Hematopoietic multipotent progenitor cell treated with erythropoietin and hydrocortisone succinate and interleukin-3 and kit ligand, for 4 days (in vitro differentiated cells): ENCODE measurements at regions not wholly inside any gene's neighbourhood (a gene's known extent, or its start where the extent isn't known, plus 50 kb on each side); places are given as distances from the start of the nearest gene placed in this dataset.

ENCODE experiments used
- DNase-seq: peaks from one replicate; pipeline ENCODE4 v3.0.0-alpha.2; 2015

- DNase-seq: no peak
Measured at GRCh38 chr12:41981013-41981412, 163.7 kb downstream of the GXYLT1 start.

- no peak for DNase-seq
Measured at GRCh38 chr12:41980390-41980789, 164.3 kb downstream of the GXYLT1 start.

GRCh38 chr12:41979574-41979973, 165.1 kb downstream of the GXYLT1 start:
- DNase-seq: no peak

DNA sequence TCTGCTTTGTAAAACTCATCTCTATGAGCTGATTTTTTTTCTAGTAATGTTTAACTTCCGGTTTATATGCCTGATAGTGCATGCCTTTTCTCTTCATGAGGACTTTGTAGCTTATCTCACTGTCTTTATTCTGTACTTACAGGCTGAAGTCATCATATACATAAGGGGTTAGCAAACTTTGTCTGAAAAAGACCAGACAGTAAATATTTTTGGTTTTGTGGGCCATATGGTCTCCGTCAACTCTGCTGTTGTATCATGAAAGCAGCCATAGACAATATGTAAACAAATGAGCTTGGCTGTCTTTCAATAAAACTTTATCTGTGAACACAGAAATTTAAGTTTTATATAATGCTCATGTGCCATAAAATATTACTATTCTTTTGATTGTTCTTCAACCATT, 172.1 kb downstream of the GXYLT1 start:
- no peak for DNase-seq

DNA sequence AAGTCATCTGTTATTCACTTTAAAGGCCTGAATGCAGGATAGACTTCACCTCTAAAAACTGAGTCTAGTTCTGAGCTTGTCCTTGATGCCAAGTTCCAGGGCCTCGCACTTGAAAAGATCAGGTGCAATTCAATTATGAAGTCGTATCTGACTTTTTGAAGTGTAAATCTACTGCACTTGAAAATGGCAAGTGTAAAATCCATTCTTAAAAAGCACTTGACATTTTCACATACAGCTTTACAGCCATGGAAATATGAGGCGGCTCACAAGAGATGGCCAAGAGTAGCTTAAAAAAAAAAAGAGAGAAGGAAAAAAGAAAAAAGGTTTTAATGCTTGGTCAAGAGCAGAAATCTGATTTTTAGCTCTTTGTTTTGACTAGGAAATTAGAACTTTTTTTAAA, 172.5 kb downstream of the GXYLT1 start:
- no peak for DNase-seq

DNA sequence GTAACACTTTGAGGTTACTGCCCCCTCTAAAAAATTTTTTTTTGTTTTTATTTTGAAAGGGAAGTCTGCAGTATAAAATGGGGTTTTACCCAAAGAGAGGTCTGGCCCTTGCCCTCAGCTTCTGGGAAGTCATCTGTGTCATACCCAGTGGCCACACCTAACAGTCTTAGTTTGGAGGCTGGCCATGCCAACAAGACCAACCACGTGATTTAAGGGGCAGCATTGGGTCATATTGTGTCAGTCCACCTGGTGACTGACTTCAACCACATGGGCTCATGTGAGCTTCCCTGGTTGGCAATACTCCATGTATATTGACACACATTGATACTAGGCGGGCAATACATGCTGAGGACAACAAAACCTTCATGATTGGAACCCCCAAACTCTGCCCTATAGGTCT, 173.9 kb downstream of the GXYLT1 start:
- peak; percentile 3 for DNase-seq

- no peak for DNase-seq
Measured at GRCh38 chr12:41968599-41968998, 176.1 kb downstream of the GXYLT1 start.

- no peak for DNase-seq
Measured at GRCh38 chr12:41967668-41968500, 176.8 kb downstream of the GXYLT1 start.

GRCh38 chr12:41966916-41967315, 177.8 kb downstream of the GXYLT1 start:
- no peak for DNase-seq

- no peak for DNase-seq
Measured at GRCh38 chr12:41966001-41966400, 178.7 kb downstream of the GXYLT1 start.

- DNase-seq: no peak
Measured at GRCh38 chr12:41963398-41963797, 181.3 kb downstream of the GXYLT1 start.

- no peak for DNase-seq
Measured at GRCh38 chr12:41962171-41962572, 182.5 kb downstream of the GXYLT1 start.

DNA sequence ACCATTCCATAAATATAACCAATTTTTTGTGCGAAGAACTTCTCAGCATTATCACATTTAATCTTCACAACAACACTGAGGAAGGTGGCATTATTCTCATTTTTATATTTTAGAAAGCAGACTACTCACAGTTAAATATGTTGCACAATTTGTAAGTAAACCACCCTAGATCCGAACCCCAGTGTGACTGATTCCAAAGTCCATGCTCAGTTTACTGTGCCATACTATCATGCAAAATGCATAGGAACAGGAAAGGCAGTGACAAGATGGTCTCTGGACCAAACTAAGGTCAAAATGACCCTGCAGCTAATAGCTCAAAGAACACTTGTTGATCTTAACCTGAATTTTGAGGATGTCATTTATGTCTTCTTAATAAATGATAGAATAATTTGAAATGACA, 185.4 kb downstream of the GXYLT1 start:
- DNase-seq: no peak

DNA sequence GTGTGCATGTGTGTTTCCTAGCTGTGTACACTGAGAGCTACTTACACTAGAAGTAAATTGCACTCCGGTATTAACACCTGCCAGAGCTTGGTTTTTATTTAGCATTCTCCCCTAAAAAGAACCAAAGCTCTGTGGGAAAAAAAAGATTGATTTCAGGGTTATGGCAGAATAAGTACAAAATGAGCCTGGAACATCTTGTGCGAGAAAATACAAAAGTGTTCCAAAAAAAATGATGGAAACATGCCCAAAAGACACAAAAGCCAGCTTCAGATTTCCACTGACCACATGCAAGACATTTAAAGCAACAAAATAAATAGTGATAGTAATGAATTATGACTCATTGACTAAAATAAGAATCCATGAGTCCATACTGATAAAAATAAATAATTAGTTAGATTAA, 188.3 kb downstream of the GXYLT1 start:
- no peak for DNase-seq

DNA sequence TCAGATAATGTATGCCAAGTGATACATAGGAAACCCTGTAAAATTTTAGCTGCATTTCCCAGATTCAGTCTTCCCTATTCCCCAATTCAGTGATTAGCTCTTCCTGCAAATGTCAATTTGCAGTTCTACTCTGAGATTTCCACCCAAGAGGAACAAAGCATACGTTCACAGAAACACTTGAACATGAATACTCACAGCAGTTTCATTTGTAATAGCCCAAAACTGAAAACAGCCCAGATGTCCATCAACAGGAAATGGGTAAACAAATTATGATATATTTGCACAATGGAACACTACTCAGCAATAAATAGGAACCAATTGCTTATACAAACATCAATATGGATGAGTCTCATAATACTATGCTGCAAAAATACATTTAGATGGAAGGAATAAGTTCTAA, 194.2 kb downstream of the GXYLT1 start:
- no peak for DNase-seq

DNA sequence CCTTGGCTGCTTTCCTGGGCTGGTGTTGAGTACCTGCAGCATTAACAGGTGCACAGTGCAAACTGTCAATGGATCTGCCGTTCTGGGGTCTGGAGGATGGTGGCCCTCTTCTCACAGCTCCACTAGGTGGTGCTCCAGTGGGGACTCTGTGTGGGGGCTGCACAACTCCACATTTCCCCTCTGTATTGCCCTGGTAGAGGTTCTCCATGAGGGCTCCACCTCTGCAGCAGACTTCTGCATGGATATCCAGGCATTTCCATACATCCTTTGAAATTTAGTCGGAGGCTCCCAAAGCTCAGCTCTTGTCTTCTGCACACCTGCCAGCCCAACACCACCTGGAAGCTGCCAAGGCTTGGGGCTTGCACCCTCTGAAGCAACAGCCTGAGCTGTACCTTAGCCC, 198.6 kb downstream of the GXYLT1 start:
- no peak for DNase-seq

- no peak for DNase-seq
Measured at GRCh38 chr12:41944216-41944615, 200.5 kb downstream of the GXYLT1 start.

GRCh38 chr12:41943671-41944070, 201.0 kb downstream of the GXYLT1 start:
- no peak for DNase-seq

GRCh38 chr12:41942354-41942753, 202.3 kb downstream of the GXYLT1 start:
- DNase-seq: no peak

DNA sequence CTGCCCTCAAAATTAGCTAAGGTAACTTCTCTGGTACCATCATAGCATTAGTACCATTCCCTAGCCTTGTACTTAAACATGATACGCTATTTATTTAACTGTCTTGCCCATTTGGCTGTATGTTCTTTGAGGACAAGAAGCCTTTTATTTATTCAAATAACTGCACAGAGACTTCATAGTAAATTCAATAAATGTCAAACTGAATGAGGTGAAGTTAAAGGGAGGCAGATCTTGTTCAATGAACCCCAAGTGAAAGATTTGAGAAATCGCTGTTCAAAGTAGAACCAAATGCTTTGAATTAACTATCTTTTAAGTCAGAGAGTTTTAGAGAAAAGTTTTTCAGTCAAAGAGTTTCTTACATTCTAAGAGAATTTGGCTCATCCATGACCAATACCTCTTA, 203.6 kb downstream of the GXYLT1 start:
- no peak for DNase-seq

DNA sequence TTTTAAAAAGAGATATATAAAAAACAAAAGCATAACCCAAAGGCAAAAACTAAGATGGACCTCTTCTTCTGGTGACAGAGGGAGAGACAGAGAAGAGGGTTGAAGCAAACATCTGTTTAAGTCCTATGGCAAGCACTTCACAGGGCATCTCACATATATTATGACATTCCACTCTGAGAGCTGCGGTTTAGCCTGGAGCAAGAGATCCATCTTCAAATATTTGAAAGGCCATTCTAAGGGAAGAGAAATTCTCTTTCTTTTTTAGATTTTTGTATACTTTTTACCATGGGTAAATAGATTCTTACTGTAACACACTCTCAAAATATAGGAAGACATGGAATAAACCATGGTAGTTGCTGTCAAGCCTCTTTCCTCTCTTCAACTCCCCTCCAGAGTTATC, 204.1 kb downstream of the GXYLT1 start:
- no peak for DNase-seq

DNA sequence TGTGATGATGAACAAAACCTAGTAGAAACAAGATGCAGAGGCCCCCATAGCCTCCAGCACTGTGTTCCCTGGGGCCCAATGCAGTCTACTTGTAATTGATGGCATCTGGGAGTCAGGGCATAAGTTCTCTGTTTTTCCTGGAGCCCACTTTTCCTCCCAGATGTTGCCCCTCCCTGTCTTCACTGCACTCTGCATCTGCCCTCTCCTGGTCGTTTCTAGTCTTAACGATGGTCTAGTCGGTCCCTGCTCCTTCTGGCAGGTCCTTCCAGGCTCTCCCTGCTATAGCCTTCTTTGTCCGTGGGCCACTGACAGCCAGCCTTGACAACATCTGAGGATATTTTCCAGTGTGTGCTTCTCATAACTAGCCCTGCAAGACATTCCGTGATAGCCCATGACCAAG, 208.3 kb downstream of the GXYLT1 start:
- no peak for DNase-seq

- no peak for DNase-seq
Measured at GRCh38 chr12:41935911-41936310, 208.8 kb downstream of the GXYLT1 start.

DNA sequence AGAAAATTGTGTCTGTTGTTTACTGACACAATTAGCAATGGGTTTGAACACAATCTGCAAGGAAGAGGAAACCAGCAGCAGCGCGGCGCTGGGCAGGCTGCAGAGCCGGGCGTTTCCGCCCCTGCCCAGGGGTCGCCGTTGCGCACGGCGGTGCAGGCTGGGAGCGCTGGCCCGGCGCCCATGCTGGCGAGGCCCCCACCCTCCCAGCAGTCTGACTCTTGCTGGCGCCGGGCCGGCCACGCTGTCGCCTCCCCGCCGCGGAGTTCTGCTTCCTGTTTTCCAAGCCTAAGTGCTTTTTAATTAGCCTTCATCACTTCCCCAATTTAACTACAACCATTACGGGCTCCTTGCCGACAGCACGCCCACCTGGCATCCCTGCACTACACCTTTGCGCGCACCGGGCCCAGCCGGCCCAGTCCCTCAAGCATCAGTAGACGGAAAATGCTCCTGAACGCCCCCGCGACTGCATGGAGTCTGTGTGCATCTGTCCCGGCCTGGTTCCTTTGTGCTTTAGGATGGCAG, 212.1 kb downstream of the GXYLT1 start:
- peak; percentile 92 for DNase-seq

- peak; percentile 39 for DNase-seq
Measured at GRCh38 chr12:41930866-41931437, 213.7 kb downstream of the GXYLT1 start.
